Muscle layer of colon (tissue), 2 donors: ENCODE measurements at regions not wholly inside any gene's neighbourhood (a gene's known extent, or its start where the extent isn't known, plus 50 kb on each side); places are given as distances from the start of the nearest gene placed in this dataset.

Source experiments
- H3K27ac ChIP-seq: one replicate; pipeline ENCODE4 v1.7.0; 2013; ENCODE audit warnings: low read depth, mild to moderate bottlenecking, low read length, moderate library complexity
- H3K27me3 ChIP-seq, 2 donors: one replicate each; pipeline ENCODE4 v1.7.0; 2013; ENCODE audit warnings: low read length in 2 of 2, mild to moderate bottlenecking in 2 of 2; ENCODE audit not compliant: insufficient read depth in 2 of 2, control insufficient read depth in 1 of 2
- H3K36me3 ChIP-seq: one replicate; pipeline ENCODE4 v1.7.0; 2013; ENCODE audit warnings: mild to moderate bottlenecking, low read length; ENCODE audit not compliant: insufficient read depth
- H3K4me1 ChIP-seq: one replicate; pipeline ENCODE4 v1.7.0; 2013; ENCODE audit warnings: mild to moderate bottlenecking, low read length; ENCODE audit not compliant: insufficient read depth
- H3K4me3 ChIP-seq, 2 donors: one replicate each; pipeline ENCODE4 v1.7.0; 2013; ENCODE audit warnings: low read length in 2 of 2, low read depth in 1 of 2, mild to moderate bottlenecking in 1 of 2, moderate library complexity in 1 of 2
- H3K9ac ChIP-seq: one replicate; pipeline ENCODE4 v1.7.0; 2013; ENCODE audit warnings: low read length
- H3K9me3 ChIP-seq: one replicate; pipeline ENCODE4 v1.7.0; 2013; ENCODE audit warnings: mild to moderate bottlenecking, low read length
- donor health status: abdominal sarcoma.
- donor health status: Adenocarcinoma of cecum.

DNA sequence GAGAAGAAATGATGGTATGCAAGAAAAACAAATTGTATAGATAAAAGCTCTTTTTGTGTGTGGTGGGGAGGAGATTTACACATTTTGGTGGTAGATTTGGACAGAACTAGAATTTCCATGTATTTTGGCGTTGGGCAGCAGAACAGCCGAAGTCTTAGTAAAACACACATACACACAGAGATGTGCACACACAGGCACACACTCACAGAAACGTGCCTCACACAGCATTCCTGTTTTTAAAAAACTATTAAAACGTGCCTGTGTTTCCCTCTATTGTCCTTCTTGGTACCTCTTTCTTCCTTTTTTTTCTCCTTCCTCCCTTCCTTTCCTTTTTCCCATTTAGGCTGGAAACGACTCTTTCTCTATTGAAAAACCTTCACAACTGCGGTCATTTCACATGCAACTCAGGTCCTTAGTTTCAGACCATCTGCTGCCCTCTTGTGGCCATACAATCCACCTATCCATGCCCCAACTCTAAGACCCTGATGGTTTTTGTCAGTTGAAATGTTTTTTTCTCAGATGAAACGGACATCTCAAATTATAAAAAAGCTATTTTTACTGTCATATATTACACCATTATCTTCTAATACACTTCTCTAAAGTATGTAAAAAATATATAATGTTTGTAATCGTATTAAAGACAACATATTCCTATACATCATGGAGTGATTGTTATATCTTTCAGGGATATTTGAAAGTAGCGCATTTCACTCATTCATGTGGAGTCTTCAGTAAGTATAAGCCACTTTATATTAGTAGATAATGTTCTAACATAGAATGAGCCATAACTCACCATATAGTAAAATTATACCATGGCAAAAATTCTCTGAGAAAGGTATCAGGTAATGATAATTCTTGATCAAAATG lies 386.7 kb upstream of the NOVA1 start:
- Histone ChIP-seq H3K36me3 (no peaks in the 10 kb centered on the region), H3K27me3 (no peaks in the 10 kb centered on the region), H3K4me3 (no peak overlapping the region), H3K27ac (no peak overlapping the region), H3K9me3 (no peaks in the 10 kb centered on the region), H3K9ac (no peak overlapping the region), H3K4me1 (no peaks in the 10 kb centered on the region)

DNA sequence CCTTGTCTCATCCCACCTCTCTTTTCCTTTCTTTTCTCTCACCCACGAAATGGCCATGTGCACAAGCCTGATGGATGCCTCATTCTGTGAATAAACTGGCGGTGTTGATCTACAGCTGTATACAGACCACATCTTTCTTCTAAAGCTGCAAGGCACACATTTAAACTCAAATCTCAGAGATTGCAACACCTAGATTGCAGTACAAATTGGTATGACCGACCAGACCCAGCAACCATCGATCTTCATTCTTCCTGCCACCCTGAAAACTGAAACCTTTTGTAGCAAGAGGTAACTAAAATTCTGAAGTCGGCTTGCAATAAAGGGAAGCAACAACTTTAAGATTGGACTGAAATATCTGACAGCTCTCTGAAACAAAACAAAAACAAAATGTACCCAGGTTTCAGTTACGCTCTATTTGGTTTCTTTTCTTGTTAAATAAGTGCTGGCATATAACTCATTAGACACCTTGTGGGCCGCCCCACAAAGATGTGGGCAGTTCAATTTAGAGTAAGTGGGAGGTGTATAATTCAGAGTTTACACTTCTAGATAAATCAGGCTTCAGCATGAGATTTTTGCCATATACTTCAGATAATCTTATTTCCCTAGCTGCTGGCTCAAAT lies 390.0 kb upstream of the NOVA1 start:
- Histone ChIP-seq H3K9me3 (no peaks in the 10 kb centered on the region), H3K36me3 (no peaks in the 10 kb centered on the region), H3K4me3 (no peak overlapping the region), H3K9ac (no peak overlapping the region), H3K27me3 (no peaks in the 10 kb centered on the region), H3K4me1 (no peaks in the 10 kb centered on the region), H3K27ac (no peak overlapping the region)

DNA sequence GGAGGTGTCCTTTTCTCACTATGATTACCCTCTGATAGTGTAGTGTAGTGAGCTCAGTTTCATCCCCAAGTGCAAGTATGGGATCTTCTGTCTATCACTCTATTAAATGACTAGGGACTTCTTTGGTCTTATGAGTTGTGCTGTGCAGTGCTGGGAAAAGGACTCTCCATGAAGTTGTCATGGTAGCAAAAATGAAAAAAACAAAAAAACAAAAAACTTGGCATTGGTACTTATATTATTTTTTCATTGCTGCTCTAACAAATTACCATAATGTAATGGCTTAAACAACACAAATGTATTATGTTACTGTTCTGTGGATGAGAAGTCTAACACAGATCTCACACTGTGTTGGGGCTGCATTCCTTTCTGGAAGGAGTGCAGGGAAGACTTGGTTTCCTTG lies 393.1 kb upstream of the NOVA1 start:
- Histone ChIP-seq H3K4me1 (peaks cover 13% of the 10 kb centered on the region), H3K27ac (no peak overlapping the region), H3K27me3 (no peaks in the 10 kb centered on the region), H3K9me3 (no peaks in the 10 kb centered on the region), H3K36me3 (no peaks in the 10 kb centered on the region), H3K9ac (no peak overlapping the region), H3K4me3 (no peak overlapping the region)

DNA sequence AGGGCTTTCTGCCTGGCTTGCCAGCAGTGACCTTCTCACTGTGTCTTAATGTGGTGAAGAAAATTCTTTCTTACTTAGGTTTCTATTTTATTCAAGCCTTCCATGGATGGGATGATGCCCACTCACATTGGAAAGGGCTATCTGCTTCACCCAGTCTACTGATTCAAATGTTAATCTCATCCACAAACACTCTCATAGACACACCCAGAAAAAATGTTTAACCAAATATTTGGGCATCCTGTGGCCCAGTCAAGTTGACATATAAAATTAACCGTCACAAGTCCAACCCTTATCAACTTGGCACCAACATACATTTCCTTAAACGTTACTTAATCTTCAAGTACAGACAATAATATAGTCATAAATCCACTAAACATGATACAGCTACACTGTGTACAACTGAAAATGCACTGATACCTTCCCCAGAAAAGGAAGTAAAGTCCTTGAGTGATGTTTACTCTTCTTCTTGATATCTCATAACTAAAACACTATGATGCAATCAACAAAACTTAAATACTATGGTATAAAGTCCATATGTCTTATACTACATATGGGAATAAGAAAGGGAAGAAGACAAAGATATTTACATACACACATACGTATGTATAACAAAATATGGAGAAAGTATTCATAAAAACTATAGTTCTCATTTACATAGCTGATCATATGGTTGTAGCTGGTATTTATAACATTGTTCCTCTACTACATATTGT lies 394.7 kb upstream of the NOVA1 start:
- peaks cover 18% of the 10 kb centered on the region for H3K4me1 ChIP-seq
- H3K36me3 ChIP-seq, result no peaks in the 10 kb centered on the region
- no peaks in the 10 kb centered on the region for H3K27me3 ChIP-seq
- H3K9ac ChIP-seq, result no peak overlapping the region
- H3K4me3 ChIP-seq, result no peak overlapping the region
- H3K9me3 ChIP-seq, result no peaks in the 10 kb centered on the region
- no peak overlapping the region for H3K27ac ChIP-seq

DNA sequence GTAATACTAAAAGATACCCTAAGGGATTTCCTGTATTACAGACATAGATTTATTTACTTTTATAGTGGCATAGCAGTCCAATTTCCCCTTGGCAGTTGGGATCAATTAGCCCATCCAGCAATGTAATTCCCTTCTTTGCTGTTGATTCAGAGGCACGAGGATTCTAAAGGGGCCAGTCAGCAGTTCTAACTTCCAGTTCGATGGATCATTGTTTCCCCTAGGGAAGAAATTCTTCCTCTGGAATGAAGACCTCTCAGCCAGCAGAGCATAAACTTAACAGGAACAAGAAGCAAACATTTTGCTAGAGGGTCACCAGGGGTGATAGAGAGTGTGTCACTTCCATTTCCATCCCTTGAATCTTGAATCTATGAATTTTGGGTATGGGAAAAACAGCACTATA lies 395.7 kb upstream of the NOVA1 start:
- peaks cover 18% of the 10 kb centered on the region for H3K4me1 ChIP-seq
- no peaks in the 10 kb centered on the region for H3K27me3 ChIP-seq
- H3K27ac ChIP-seq, result no peak overlapping the region
- H3K4me3 ChIP-seq, result no peak overlapping the region
- H3K9ac ChIP-seq, result no peak overlapping the region
- H3K36me3 ChIP-seq, result no peaks in the 10 kb centered on the region
- H3K9me3 ChIP-seq, result no peaks in the 10 kb centered on the region

DNA sequence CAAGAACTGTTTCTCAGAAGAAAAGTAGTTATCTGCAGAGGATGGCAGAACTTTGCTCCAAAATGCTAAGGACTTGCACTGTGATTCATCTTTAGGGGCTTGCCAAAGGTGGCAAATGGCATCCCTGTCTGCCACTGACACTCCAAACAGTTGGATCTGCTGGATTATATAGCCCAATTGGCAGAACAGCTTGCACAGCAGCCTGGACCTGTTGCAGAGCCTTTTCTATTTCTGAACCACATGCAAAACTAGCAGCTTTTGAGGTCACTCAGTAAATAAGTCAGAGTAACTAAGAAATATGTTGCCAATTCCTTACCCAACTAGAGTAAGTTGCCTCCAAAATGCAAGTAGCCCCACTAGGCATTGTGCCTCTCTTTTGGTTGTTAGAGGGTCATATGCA lies 397.5 kb upstream of the NOVA1 start:
- Histone ChIP-seq H3K9ac (no peak overlapping the region), H3K27me3 (no peaks in the 10 kb centered on the region), H3K4me1 (peaks cover 18% of the 10 kb centered on the region), H3K36me3 (no peaks in the 10 kb centered on the region), H3K9me3 (no peaks in the 10 kb centered on the region), H3K4me3 (no peak overlapping the region), H3K27ac (no peak overlapping the region)

DNA sequence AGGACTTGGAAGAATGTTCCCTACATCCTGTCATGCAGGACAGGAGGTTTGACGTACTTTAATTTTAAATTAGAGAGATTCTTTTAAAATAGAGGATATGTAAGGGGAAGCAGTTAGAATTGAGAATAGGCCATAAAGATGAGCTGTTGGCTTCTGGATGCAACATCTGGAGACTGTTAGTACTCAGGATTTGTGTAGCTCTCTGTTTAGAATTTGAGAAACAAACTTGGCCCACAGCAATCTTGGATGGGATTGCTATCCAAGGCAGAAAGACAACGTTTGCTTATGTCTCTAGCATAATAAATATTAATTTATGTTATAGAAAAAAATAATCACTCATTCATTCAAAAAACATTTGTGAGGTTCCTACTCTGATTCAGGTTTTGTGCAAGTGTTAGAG lies 398.4 kb upstream of the NOVA1 start:
- no peak overlapping the region for H3K27ac ChIP-seq

DNA sequence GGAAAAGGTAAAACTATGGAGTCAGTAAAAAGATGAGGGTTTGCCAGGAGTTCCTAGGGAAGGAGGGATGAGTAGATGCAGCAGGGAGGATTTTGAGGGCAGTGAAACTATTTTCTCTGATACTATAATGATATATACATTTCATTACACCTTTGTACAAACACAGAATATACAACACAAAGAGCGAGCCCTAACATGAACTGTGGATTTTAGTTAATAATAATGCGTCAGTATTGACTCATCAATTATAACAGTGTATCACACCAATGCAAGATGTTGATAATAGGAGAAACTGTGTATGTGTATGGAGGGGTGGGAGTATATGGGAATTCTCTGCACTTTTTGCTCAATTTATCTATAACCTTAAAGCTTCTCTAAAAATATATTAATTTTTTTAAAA lies 404.3 kb upstream of the NOVA1 start:
- no peaks in the 10 kb centered on the region for H3K9me3 ChIP-seq
- H3K4me3 ChIP-seq, result no peak overlapping the region
- H3K27me3 ChIP-seq, result no peaks in the 10 kb centered on the region
- no peaks in the 10 kb centered on the region for H3K4me1 ChIP-seq
- no peak overlapping the region for H3K9ac ChIP-seq
- no peaks in the 10 kb centered on the region for H3K36me3 ChIP-seq
- H3K27ac ChIP-seq, result no peak overlapping the region

More for the DNA sequence above, 398.4 kb upstream of the NOVA1 start:
- Histone ChIP-seq H3K9me3 (no peaks in the 10 kb centered on the region), H3K27me3 (no peaks in the 10 kb centered on the region), H3K36me3 (no peaks in the 10 kb centered on the region), H3K9ac (no peak overlapping the region), H3K4me1 (peaks cover 18% of the 10 kb centered on the region), H3K4me3 (no peak overlapping the region)

DNA sequence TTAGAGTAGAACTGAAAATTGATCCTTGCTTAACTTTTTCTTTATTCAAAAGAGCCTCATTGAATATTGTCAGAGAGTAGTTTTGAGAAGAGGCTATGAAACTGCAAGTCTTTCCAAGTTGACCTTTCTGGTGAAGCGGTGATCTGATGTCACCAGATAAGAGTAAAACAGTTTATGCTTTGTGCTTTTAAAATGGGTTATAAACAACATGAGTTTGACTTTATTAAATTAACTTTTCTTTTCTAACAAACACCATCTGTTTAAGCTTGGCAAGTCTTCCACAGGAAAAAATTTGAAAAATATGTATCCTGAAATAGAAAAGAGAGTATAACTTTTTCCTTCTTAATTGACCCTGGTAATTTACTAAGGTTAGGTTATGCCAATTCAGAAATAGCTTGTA lies 408.7 kb upstream of the NOVA1 start:
- Histone ChIP-seq H3K36me3 (no peaks in the 10 kb centered on the region), H3K9me3 (no peaks in the 10 kb centered on the region), H3K27me3 (no peaks in the 10 kb centered on the region), H3K9ac (no peak overlapping the region), H3K4me1 (no peaks in the 10 kb centered on the region), H3K4me3 (no peak overlapping the region), H3K27ac (no peak overlapping the region)

DNA sequence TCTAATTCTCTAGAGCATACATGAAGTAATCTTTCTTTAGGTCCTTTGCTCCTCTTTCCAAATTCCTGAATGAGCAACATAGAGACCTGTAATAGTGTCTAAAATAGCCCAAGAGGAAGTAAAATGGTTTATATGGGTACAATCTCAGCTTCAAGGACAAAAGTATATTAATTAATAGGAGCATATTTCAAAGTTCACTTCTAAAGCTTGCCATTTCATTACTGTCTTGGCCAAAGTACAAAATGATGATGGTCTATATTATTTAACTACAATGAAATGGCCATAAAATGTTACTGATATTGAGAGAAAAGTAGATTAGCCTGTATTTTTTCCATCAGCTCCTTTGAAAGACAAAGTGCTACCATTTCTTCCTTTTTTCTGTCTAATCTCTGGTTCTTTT lies 410.4 kb upstream of the NOVA1 start:
- no peaks in the 10 kb centered on the region for H3K9me3 ChIP-seq
- H3K27ac ChIP-seq, result no peak overlapping the region
- H3K27me3 ChIP-seq, result no peaks in the 10 kb centered on the region
- H3K4me3 ChIP-seq, result no peak overlapping the region
- no peaks in the 10 kb centered on the region for H3K4me1 ChIP-seq
- no peaks in the 10 kb centered on the region for H3K36me3 ChIP-seq
- no peak overlapping the region for H3K9ac ChIP-seq

DNA sequence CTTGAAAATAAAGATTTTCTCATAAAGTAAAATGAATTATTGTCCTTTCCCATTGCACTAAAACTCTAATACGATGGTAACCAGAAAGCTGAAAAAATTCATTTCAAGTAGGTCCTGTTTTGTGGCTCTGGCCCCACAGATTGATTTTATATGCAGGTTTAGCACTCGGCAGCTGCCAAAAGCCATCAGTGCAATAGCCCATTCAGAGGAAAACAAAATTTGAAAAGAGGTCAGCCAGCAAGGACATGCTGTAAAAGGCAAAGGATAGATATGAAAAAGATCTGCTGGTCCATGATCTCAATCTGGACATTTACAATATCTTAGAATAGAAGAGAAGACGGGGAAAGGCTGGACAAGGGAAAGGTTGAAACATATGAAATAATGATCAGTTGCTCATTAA lies 414.8 kb upstream of the NOVA1 start:
- H3K9me3 ChIP-seq, result no peaks in the 10 kb centered on the region

More for the DNA sequence above, 414.8 kb upstream of the NOVA1 start:
- Histone ChIP-seq H3K4me3 (no peak overlapping the region), H3K27ac (no peak overlapping the region), H3K4me1 (no peaks in the 10 kb centered on the region), H3K36me3 (no peaks in the 10 kb centered on the region), H3K27me3 (no peaks in the 10 kb centered on the region), H3K9ac (no peak overlapping the region)
